B cell (primary cell): ENCODE measurements at regions not wholly inside any gene's neighbourhood (a gene's known extent, or its start where the extent isn't known, plus 50 kb on each side); places are given as distances from the start of the nearest gene placed in this dataset.

Source experiments
- ATAC-seq: fragments of 200-7000 bp; cut with Tn5 transposase; one replicate; pipeline ENCODE4 v1.10.0; 2021; ENCODE audit warnings: low read depth, mild to moderate bottlenecking, moderate number of reproducible peaks, moderate library complexity
- CTCF ChIA-PET: fragments of 350-600 bp; sonication (Branson Sonifier 250); formaldehyde crosslinking; loops from one replicate; lab custom pipeline; 2021; ENCODE audit warnings: antibody characterized with exemption, inconsistent platforms; lab: Charles Lee
- POLR2A ChIA-PET: fragments of 350-600 bp; sonication (Branson Sonifier 250); formaldehyde crosslinking; loops from one replicate; lab custom pipeline; 2021; ENCODE audit warnings: antibody characterized with exemption; lab: Charles Lee
- DNase-seq: peaks from one replicate; pipeline ENCODE4 v3.0.0; 2013
- H2AFZ ChIP-seq: 2 replicates; pipeline ENCODE4 v1.6.1; 2012; ENCODE audit warnings: mild to moderate bottlenecking, low read depth, low read length; ENCODE audit not compliant: insufficient read depth, poor library complexity, severe bottlenecking
- H3K27ac ChIP-seq, 2 donors: 1 replicate in 1 of 2; 2 replicates in 1 of 2; pipeline ENCODE4 v1.5.1; 2012 to 2013; ENCODE audit warnings: low read length in 2 of 2, mild to moderate bottlenecking in 2 of 2, moderate library complexity in 1 of 2
- H3K27me3 ChIP-seq, 4 experiments: fragments of 200-600 bp in 1 of 4; sonication (generic) in 1 of 4; replicated peaks in 1 of 4; 1 replicate in 2 of 4; 2 replicates in 2 of 4; pipeline versions ENCODE4 v1.6.1 to v1.7.0; 2013 to 2016; ENCODE audit warnings: low read length in 3 of 4, mild to moderate bottlenecking in 2 of 4, mixed read lengths in 1 of 4, moderate library complexity in 1 of 4; ENCODE audit not compliant: insufficient read depth in 4 of 4, control insufficient read depth in 3 of 4; ENCODE audit errors: control extremely low read depth in 1 of 4
- H3K36me3 ChIP-seq, 2 experiments: replicated peaks in 1 of 2; 1 replicate in 1 of 2; 2 replicates in 1 of 2; pipeline versions ENCODE4 v1.6.1 to v1.7.1; 2013; ENCODE audit warnings: low read length in 1 of 2; ENCODE audit not compliant: insufficient read depth in 2 of 2, control insufficient read depth in 1 of 2; ENCODE audit errors: control extremely low read depth in 1 of 2, extremely low read depth in 1 of 2
- H3K4me1 ChIP-seq, 2 donors: fragments of 200-600 bp in 1 of 2; sonication (generic) in 1 of 2; 1 replicate in 1 of 2; 2 replicates in 1 of 2; pipeline versions ENCODE4 v1.5.1 to v1.6.1; 2013 to 2017; ENCODE audit warnings: low read length in 2 of 2; ENCODE audit not compliant: control insufficient read depth in 2 of 2, insufficient read depth in 2 of 2
- H3K4me2 ChIP-seq: replicated peaks from 2 replicates; pipeline ENCODE3; 2012; ENCODE audit warnings: mild to moderate bottlenecking, low read depth, low read length; ENCODE audit not compliant: poor library complexity, severe bottlenecking
- H3K4me3 ChIP-seq, 5 experiments: fragments of 200-600 bp in 1 of 5; sonication (generic) in 1 of 5; 1 replicate in 3 of 5; 2 replicates in 2 of 5; pipeline versions ENCODE4 v1.5.1 to v1.7.0; 2011 to 2016; ENCODE audit warnings: low read length in 4 of 5, mild to moderate bottlenecking in 4 of 5, low read depth in 2 of 5, control low read depth in 1 of 5, moderate library complexity in 1 of 5; ENCODE audit not compliant: insufficient read depth in 1 of 5; ENCODE audit errors: control extremely low read depth in 1 of 5, extremely low read depth in 1 of 5
- H3K79me2 ChIP-seq: fragments of 200-600 bp; sonication (generic); one replicate; pipeline ENCODE4 v1.6.0; 2016; ENCODE audit warnings: low read length; ENCODE audit not compliant: control insufficient read depth, insufficient read depth
- H3K9ac ChIP-seq: fragments of 200-600 bp; sonication (generic); 2 replicates; pipeline ENCODE4 v1.6.1; 2017; ENCODE audit warnings: mild to moderate bottlenecking, low read length, moderate library complexity
- H3K9me3 ChIP-seq, 3 donors: one replicate each; pipeline versions ENCODE4 v1.6.1 to v1.7.1; 2013; ENCODE audit warnings: low read length in 2 of 3; ENCODE audit not compliant: control insufficient read depth in 2 of 3, insufficient read depth in 1 of 3; ENCODE audit errors: control extremely low read depth in 1 of 3
- H4K20me1 ChIP-seq: 2 replicates; pipeline ENCODE4 v1.6.0; 2012; ENCODE audit warnings: mild to moderate bottlenecking, low read length; ENCODE audit not compliant: insufficient read depth, control insufficient read depth, poor library complexity, severe bottlenecking
- H3K27ac Mint-ChIP-seq: one replicate; pipeline ENCODE4 v1.8.0; 2021; ENCODE audit warnings: mixed read lengths
- H3K27me3 Mint-ChIP-seq: one replicate; pipeline ENCODE4 v1.8.0; 2021; ENCODE audit warnings: mixed read lengths
- H3K4me1 Mint-ChIP-seq: one replicate; pipeline ENCODE4 v1.8.0; 2021; ENCODE audit warnings: mixed read lengths
- H3K4me3 Mint-ChIP-seq: one replicate; pipeline ENCODE4 v1.8.0; 2021; ENCODE audit warnings: mixed read lengths
- H3K9me3 Mint-ChIP-seq: one replicate; pipeline ENCODE4 v1.8.0; 2022; ENCODE audit warnings: mixed read lengths; ENCODE audit not compliant: insufficient read depth
- EZH2 ChIP-seq: IDR thresholded peaks from 2 replicates; pipeline ENCODE4 v1.6.1; 2012; ENCODE audit warnings: borderline replicate concordance, low read depth, mild to moderate bottlenecking, moderate library complexity, low read length; ENCODE audit not compliant: insufficient read depth, poor library complexity, severe bottlenecking
- WGBS: methylation state at CpG from one replicate; pipeline ENCODE4 v1.1.5; 2013; ENCODE audit warnings: missing lambda C conversion rate; ENCODE audit not compliant: insufficient coverage; 5-methylcytosine and 5-hydroxymethylcytosine counted together
- intact Hi-C: fragments of 100-400 bp; cut with micrococcal nuclease; formaldehyde crosslinking; loops from one replicate; pipeline ENCODE4 v1.10.0; 2022
- TF ChIP-seq, protein P1 (sequence below): fragments of 200-600 bp; IDR thresholded peaks from one replicate; pipeline ENCODE4 v1.8.0; 2022; ENCODE audit warnings: antibody characterized with exemption, mild to moderate bottlenecking

DNA sequence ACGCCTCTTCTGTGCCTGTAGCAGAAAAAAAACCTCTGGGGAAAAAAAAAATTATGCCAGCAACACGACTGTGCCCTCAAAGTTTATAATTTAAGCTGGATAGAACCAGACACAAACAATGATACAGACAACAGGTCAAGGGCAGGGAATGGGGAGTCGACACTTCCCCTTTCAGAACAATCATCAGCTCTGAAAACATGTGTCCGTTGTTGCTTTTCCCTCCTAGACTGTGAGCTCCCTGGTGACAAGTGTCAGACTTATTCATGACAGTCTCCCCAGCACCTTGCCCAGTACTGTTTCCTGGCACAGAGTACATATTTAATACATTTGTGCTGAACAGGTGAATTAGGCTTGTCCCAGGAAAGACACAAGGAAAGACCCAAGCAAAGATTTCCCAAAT, 178.3 kb downstream of the SOX9 start:
- no peak for ATAC-seq
- Histone ChIP-seq H3K4me3 (no peak overlapping the region), H3K79me2 (no peaks in the 10 kb centered on the region), H3K4me2 (no peak overlapping the region), H3K9me3 (peaks cover 0 to 4% (median 0%) of the 10 kb centered on the region in 3 donors), H3K27me3 (no peaks in the 10 kb centered on the region), H2AFZ (no peak overlapping the region), H3K4me1 (no peaks in the 10 kb centered on the region), H4K20me1 (no peaks in the 10 kb centered on the region), H3K36me3 (no peaks in the 10 kb centered on the region), H3K9ac (no peak overlapping the region), H3K27ac (no peak overlapping the region)
- ChIA-PET CTCF (no interaction called here), POLR2A (no interaction called here)
- Mint-ChIP-seq H3K27me3 (peaks cover 4% of the 10 kb centered on the region), H3K4me1 (no peaks in the 10 kb centered on the region), H3K9me3 (no peaks in the 10 kb centered on the region), H3K4me3 (no peak overlapping the region), H3K27ac (no peak overlapping the region)
- 19% methylated on average over 3 of the region's 4 CpGs for WGBS
- intact Hi-C loops = no loop called here
- no peak for DNase-seq
- TF ChIP-seq, protein P1, sequence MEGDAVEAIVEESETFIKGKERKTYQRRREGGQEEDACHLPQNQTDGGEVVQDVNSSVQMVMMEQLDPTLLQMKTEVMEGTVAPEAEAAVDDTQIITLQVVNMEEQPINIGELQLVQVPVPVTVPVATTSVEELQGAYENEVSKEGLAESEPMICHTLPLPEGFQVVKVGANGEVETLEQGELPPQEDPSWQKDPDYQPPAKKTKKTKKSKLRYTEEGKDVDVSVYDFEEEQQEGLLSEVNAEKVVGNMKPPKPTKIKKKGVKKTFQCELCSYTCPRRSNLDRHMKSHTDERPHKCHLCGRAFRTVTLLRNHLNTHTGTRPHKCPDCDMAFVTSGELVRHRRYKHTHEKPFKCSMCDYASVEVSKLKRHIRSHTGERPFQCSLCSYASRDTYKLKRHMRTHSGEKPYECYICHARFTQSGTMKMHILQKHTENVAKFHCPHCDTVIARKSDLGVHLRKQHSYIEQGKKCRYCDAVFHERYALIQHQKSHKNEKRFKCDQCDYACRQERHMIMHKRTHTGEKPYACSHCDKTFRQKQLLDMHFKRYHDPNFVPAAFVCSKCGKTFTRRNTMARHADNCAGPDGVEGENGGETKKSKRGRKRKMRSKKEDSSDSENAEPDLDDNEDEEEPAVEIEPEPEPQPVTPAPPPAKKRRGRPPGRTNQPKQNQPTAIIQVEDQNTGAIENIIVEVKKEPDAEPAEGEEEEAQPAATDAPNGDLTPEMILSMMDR = no peak

DNA sequence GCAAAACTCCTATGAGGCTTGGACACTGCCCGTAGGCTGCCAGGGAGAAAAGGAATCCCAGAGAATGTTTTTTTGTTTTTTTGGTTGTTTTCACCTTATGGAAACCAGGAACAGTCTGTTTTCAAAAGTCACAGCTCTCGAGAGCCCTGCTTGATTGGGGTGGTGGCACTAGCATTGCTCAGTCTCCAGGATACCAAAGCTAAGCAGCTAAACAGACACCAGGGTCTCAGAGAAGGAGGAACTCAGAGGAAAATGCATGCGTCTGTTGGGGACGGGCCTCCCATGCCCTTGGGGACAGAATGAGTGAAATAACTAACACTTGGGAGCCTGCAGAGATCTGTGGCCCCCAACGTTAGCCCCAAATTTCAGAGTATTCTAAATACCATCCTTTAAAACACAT, 178.8 kb downstream of the SOX9 start:
- Mint-ChIP-seq H3K4me3 (no peak overlapping the region), H3K4me1 (no peaks in the 10 kb centered on the region), H3K27me3 (peaks cover 4% of the 10 kb centered on the region), H3K27ac (no peak overlapping the region), H3K9me3 (no peaks in the 10 kb centered on the region)
- 51% methylated on average over 2 of the region's 5 CpGs for WGBS
- H2AFZ ChIP-seq = no peak overlapping the region
- ChIA-PET CTCF (no interaction called here), POLR2A (no interaction called here)
- DNase-seq (no peak), ATAC-seq (no peak)
- intact Hi-C loops = no loop called here
- H3K9me3 ChIP-seq = no peaks in the 10 kb centered on the region
- no peaks in the 10 kb centered on the region for H3K27me3 ChIP-seq
- H3K79me2 ChIP-seq = no peaks in the 10 kb centered on the region
- H4K20me1 ChIP-seq = no peaks in the 10 kb centered on the region
- H3K4me1 ChIP-seq = no peaks in the 10 kb centered on the region
- H3K36me3 ChIP-seq = no peaks in the 10 kb centered on the region
- no peak overlapping the region for H3K4me3 ChIP-seq
- TF ChIP-seq, protein P1 = no peak
- TF ChIP-seq EZH2 = no peak
- no peak overlapping the region for H3K27ac ChIP-seq
- H3K4me2 ChIP-seq = no peak overlapping the region
- H3K9ac ChIP-seq = no peak overlapping the region
